NCI-H345 (cell line): ENCODE measurements at regions not wholly inside any gene's neighbourhood (a gene's known extent, or its start where the extent isn't known, plus 50 kb on each side); places are given as distances from the start of the nearest gene placed in this dataset.

ENCODE experiments used
- DNase-seq: peaks from one replicate; lab custom pipeline; 2025; lab: John Stamatoyannopoulos, UW

DNA sequence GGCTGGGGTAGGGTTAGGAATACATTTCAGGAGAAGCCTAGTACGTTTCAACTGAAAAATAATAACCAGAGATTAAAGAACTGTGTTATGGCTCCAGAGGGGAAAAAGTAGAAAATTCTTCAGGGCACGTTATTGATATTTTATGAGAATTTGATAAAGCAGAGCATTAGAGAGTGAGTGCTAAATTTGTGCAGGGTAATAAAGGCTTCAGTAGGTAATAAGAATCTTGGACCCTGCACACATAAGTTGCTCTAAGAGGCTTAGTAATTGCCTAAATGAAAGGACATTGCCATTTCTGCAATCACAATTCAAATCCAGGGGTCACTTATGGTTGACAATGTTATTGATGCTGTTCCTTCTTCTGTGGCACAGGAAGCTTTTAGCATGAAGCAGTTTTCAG, 439.4 kb upstream of the DCN start:
- no peak for DNase-seq

DNA sequence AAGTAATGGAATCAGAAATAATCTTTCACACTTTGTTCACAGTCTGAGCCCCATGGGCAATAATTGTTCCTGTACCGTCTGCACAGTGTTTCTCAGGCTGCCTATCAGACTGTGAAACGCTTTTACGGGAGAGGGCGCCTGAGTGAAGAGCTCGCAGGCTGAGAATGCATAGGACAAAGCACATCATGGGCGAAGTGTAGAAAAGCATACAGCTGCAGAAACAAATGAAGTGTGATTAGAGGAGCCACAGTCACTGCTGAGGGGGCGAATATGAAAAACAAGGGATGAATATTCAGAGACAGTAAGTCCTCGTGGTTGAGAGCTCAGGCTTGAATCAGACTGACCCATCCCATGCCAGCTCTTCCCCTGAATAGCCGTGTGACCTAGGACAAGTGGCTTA, 438.4 kb upstream of the DCN start:
- no peak for DNase-seq

DNA sequence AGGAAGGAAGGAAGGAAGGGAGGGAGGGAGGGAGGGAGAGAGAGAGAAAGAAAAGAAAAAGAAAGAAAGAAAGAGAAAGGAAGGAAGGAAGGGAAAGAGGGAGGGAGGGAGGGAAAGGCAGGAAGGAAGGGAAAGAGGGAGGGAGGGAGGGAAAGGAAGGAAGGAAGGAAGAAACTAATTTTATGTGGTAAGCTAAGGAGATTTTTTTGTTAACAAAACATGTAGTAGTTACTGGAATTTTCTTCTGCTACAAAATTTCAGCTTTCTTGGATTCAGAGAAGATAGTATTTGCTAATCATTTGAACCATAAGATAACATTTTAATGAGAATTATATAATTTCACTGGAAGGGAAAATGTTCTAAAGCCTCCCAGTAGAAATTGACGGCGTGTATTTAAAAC, 437.8 kb upstream of the DCN start:
- DNase-seq = no peak

DNA sequence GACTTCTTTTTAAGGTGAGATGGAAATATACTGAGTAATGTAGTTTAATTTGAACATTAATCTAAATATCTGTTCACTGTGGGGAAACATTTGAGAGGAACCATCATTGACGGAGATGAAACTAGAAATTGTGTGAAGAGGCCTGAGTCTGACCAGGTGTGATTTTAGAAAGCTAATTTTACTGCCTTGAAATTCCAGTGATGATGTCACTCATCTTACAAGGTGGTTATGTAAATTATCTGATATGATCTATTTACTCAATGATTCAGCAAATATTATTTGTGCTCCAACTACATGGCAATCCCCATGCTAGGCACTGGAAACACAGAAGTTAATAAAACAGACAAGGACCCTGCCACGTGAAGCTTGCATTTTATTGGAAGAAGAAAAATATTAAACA, 435.7 kb upstream of the DCN start:
- DNase-seq = no peak

DNA sequence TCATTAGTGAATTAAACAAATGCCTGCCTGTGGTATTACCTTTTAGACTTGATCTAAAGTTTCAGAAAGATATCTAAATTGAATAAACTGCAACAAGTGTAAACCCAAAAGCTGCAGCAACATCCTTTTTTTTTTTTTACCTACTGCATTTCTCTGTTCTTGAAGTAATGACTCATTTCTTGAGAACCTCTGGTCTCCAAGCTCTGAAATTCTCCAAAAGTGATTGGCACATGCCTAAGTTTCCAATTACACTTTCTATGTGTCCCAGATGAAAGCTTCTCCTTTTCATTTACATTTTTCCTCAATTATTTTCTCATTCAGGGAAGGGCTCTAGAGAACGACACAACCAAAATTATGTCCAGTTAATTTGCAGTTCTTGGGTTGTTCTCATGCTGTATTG, 435.2 kb upstream of the DCN start:
- DNase-seq = no peak

DNA sequence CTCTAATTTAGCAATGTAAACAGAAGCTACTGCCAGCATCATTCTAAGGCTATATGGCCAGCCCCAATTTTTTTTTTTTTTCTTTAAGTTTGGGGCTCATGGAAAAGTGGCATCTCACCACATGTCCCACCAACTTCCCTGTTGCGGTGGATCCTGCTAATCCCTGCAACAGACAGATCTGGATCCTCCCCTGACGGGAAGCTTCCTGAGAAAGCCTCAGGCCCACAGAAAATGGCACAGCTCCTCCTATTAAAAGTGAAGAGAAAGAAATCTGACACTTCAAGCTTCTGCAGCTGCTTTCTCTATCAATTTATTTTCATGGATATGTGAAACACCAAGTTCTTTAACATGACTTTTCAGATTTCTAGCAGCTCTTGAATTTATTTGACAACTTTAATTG, 433.8 kb upstream of the DCN start:
- DNase-seq = no peak

DNA sequence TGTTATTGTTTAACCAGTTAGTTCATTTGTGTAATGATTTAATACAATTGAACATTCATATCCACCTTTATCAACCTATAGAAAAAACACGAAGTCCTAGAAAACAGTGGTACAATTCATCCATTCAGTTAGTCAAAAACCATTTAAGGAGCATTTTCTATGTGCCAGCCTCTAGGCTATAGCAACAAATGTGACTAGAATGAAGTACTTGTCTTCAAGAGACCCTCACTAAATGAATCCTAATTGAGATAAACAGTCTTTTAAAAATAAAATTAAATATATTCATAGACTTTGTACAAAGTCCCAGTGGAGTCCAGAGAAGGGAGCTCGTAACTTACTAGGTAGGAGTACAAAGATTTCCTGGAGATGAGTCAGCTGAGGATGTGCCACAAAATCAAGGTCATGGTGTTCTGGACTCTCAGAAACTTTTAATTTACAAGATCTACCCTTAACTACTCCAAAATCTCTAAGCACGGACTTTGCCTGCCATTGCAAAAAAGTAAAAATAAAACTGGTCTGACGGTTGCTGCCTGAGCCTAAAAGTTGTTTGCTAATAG, 430.7 kb upstream of the DCN start:
- DNase-seq = no peak

DNA sequence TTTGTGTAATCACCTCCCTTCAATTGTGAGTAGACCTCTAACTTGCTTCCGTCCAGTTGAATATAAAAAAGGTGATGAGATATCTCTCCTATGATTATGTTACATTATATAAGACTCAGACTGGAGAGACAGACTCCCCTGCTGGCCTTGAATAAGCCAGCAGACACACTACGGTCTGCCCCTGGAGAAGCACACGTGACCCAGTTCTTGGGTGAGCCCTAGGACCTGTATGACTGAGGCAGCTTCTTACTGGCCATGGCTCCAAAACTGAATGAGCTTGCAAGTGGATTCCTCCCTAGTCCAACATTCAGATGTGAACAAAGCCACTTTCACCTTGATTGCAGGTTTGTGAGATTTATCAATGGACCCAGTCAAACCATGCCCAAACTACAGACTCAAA, 427.9 kb upstream of the DCN start:
- DNase-seq = no peak

DNA sequence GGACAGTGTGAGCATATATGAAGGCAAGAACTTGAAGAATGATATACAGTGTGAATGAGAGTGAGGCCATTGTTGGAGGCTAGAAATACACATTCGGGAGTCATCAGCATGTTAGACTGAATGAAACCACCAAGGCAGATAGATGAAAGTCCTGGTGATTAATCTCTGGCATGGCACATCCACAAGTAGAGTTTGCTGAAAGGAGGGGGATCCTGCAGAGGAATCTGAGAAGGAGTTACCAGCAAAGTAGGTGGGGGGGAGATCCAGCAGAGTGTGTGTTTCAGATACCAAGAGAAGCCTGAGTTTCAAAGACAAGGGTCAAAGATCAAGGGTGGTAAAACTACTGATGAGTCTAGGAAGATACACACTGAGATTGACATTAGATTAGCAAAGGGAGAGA, 426.7 kb upstream of the DCN start:
- DNase-seq = no peak

DNA sequence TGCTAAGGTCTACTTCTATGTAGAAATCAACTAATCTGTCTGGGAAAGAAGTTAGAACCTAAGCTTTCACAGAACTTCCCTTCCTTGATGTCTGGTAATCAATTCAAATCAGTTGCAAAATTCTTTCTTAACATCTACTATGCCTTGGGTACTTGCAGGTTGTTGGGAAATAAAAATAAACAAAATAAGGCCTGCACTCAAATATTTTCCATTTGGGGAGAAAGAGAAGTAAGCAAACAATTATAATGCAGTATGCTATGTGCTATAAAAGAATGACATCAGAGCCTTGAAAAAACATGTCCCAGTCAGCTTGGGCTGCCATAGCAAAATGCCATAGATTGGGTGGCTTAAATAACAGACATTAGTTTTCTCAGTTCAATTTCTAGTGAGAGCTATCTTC, 425.9 kb upstream of the DCN start:
- no peak for DNase-seq

DNA sequence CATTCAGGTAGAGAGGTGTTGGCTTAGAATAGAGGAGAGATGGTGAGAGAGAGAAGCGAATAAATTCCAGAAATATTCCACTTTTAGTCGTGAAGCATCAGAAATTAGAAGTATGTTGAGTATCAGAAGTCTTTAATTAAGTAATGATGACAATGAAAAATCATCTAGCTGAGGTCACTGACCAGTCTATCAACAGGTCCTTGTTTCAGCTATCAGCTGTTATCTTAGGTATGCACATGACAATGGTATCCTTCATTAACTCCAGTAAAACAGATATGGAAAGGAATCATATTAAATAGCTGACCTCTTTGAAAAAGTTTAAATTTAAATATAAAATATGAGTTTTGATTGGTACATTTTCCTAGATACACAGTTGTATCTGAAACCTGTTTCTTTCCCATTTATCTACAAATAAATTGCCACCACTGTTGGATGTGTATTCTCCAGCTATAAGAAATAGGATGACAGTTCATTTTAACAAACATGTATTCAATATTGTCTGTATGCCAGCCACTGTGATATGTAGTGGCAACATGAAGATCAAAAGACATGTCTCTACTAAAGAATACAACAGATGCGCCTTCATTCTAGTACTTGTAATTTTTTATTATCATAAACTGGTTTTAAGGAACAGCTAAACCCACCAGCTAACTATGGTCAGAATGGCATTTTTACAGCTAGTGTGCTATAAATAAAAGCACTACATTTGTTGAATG, 424.2 kb upstream of the DCN start:
- no peak for DNase-seq

DNA sequence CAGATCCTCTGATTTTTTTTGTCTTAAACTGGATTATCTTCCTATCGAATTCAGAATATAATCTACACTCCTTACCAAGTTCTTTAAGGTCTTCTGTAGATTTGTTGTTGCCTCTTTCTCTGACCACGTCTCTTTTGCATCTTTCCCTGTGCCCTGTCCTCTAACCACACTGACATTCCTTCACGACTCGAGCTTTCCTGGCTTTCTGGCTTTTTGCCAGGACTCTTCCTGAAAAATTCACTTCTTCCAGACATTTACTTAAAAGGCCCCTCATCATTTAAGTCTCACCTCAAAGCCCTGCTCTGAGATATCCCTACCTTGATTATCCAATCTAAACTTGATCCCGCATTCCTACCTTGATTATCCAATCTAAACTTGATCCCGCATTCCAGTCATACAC, 422.3 kb upstream of the DCN start:
- no peak for DNase-seq

DNA sequence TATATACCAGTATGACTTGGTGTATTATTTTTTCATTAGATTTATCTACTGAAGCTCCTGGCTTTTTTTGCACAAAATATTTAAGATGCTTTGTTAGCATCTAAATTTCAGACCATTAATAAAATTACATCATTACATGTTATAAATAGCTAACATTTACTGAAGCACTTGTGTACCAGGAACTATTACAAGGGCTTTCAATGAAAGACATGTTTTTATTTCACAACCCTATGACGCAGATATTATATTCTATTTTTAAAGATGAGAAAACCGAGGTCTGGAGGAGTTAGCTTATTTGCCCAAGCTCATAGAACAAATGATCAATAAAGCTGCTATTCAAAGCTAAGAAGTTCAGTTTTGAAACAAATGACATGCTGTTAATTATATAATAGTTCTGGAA, 420.4 kb upstream of the DCN start:
- DNase-seq = no peak

DNA sequence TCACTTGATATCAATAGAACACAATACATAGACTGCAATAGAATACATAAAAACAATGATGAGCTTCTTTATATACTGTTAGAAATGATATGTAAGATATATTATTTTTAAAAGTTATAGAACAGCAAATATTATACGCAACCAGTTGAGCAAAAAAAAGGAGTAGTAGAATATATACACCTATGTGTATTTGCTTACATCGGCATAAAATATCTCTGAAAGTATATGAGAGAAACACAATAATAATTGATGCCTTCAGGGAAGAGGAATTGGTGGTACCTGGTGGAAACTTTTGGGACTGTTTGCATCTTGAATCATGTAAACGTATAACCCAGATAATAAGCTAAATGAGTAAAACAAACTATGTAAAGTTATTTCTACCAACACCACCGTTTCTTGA, 418.4 kb upstream of the DCN start:
- DNase-seq = no peak

DNA sequence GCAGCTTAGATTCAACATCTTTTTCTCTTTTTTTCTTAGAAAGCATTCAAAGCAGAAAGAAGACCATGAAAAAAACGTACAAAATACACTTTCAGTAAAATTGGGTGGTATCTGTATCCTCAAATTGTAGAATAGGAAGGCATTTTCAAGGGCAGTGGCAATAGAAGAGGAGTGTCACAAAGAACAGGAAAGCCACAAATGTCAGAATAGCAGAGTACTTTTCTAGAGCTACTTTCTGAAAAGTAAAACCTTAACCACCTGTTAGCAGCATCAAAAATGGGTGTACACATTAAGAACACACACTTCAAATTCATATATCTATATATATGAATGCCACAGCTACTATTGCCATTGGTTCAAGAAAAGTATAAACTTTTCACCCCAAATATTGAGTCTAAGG, 412.1 kb upstream of the DCN start:
- DNase-seq = no peak

DNA sequence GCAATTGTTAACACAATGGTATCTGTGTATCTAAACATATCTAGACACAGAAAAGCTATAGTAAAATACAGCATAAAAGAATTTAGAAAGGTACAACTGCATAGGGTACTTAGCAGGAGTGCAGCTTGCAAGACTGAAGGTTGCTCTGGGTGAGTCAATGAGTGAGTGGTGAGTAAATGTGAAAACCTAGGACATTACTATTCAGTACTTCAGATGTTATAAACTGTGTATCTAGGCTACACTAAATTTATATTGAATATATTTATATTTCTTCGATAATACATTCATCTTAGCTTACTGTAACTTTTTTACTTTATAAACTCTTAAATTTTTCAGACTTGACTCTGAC, 409.0 kb upstream of the DCN start:
- DNase-seq = no peak

DNA sequence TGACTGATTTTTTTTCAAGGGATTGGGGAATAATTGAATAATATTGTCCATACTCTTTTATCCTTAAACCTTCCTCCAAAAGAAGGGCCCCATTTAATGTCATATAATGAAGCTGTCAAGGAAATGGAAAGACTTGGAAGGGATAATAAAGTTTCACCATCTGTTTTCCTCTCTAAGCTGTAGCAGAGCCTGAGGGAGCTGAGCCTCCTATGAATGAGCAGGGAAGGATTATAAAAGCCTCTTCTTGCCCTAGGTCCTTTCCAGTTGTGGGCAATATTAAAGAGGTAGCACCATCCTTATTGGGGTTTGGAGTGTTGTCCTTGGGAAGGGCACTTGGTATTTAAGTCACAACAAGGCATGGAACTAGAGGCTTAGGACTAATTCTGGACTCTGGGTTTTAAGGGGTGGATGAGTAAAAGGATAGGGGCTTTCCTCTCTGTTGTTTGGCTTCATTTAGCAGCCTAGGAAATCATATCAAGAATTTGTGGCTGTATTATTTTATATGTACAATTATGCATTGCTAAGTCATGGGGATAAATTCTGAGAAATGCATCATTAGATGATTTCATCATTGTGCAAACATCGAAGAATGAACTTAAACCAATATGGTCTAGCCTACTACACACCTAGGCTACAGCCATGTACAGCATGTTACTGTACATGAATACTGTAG, 408.5 kb upstream of the DCN start:
- no peak for DNase-seq

DNA sequence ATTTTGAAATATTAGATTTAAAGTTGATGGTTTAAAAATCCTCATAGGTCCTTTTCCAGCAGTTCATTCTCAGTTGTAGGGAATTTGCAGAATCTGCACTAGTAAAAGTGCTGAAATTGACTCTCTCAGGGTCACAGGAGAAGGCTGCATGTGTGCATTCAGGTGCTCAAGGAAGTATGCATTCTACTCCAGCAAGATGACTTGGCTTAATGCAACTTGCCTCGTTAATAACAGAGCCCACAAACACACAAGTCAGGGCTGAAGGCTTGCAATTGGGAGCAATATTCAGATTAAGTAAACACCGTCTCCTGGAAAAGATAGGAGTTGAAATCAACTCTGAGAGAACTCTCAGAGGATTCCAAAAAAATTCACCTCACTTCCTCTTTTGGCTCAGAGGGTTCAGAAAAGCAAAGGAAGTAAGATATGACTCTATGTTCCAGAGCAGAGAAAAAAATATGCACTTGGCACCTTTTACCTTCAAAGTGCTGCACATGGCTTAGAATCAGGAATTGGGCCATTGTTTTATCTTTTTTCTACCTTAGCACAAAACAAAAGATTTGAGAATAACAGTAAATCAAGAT, 406.3 kb upstream of the DCN start:
- DNase-seq = no peak

DNA sequence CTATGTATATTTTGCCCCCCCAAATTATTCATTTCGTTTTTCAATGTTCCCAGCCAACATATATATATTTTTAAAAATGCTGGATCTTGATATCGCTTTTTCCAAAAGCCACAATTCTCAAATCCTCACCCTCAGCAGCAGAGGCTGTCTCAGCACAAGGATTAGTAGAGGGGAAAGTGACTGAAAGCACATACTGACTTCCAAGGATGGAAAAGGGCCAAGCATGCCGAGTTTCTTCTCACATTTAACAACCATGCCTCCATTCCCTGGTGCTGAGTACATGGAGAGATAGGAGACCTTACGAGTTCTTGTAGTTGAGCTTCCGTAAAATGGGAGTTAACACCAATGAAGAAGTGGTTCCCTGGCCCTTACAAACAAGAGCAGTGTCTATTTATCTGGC, 403.4 kb upstream of the DCN start:
- DNase-seq = no peak

DNA sequence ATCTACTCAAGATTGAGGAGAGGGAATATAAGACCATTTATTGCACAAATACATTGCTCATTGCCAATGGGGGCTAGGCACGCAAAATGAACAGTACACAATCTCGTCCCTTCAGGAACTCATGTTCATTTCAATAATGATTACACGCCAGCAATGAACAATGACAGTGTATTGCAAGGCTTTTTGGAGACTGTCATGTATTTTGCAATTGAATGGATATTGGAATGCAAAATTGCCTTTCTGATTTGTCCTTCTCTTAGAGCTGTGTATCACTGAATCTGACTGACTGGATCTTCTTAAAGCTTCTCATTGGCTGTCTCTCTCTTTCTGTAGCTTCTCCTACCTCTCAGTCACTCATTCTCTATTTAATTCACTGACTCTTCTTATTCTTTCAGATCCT, 400.2 kb upstream of the DCN start:
- DNase-seq = no peak

DNA sequence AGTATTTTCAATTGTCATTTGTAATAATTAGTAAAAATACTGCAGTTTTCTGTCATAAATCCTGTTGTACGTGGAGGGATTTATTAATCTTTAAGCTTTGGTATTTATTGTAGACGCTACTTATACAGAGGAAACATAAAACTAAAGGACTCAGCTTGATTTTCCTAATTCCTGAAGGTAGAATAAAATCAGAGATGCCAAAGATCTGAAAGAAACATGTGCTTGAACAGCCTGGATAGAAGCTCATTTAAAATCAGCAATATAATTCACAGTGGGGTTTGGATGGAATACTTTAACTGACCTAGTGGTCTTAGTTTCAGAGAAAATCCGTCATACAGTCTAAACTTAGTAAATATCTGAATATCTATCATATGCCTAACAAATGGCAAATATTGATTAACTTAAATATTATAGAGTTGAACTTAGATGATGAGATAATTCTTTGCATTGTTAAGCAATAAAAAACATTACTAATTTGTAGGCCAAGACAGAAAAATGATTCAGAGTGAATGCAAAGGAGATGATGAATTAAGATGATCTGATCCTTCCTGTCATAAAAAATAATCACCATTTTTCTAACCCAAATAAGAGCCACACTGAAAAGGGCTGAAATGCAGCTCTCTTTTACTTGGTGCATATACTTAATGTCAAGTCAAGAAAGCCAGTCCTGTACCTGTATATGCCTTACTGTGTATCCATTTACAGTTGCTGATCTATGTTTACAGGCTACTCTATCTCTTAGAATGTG, 397.1 kb upstream of the DCN start:
- DNase-seq = no peak

DNA sequence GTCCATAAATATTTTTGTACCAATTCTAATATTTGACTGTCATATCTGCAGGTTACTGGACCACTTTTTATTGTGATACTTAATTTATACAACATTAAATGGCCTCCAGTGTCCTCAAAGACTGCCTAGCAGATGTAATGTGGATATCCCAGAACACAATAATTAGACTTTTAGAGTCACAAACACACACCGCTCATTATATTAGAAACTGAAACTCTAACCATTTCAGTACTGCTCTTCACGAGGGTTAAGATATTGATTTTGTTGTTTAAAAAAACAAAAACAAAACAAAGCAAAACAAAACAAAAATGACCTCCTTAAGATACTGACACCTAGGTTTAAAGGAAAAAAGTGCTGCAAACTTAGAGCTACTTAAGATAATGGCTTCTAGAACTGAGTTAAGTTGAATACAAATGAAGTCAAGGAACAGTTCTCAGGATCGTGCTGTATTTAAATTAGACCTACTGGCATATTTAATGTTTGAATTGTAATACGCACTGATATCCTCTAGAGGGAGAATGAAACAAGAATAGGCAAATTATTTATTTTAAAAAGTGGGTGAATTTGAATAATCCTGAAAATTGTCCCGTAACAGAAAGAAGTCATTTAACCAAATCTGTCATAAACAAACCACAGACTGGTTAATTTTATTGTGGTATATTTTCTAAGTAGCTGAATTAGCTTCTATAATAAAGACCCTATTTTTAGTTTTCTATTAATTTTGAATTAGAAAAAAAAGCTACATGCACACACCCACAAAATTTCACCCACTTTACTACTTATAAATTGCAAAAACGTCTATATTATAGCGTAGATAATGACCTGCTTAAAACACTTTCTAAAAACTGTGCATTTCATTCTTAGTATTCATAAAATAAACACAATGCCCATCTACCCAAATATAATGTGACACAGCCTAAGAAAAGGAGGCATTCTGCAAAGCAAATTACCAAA, 395.2 kb upstream of the DCN start:
- DNase-seq = peak; percentile 20
